ENCODE measurements at regions not wholly inside any gene's neighbourhood (a gene's known extent, or its start where the extent isn't known, plus 50 kb on each side); places are given as distances from the start of the nearest gene placed in this dataset.

DNA sequence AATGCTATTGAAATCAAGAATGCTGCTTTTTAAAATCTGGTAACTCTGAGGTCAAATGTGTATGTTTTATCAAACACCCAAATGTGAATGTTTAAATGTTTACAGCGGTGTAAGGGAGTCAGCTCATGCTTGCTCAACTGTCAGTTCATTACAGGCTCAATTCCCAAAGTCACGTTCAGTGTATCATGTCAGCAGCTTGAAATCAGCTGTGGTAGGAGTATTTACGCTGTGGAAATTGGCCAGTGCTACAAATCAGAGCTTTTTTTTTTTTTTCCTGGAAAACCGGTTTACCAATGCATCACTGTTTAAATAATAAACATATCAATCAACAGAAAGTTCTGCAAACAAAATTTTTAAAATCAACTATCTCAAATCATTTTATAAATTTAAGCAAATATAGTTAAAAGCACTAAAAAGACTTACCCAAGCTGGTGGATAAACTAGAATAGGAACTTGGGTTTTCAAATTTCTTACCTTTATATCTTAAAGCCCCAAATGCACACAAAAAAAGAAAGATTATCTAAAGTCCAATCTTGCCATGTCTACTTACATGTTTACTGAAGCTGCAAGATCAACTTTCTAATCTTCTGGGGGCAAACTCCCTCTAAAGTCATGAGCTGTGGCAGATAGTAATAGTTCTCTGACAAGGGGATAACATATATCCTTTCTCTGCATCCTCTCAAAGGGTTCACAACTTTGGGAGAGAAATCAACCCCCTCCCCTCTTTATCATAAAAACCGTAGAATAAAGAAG lies 57.6 kb upstream of the GRAMD2B start (continued):
- TF ChIP-seq SMARCE1 (IDR thresholded peaks at IDR 0.05; ENCODE audit: borderline replicate concordance): no peak
- TF ChIP-seq, protein P1, sequence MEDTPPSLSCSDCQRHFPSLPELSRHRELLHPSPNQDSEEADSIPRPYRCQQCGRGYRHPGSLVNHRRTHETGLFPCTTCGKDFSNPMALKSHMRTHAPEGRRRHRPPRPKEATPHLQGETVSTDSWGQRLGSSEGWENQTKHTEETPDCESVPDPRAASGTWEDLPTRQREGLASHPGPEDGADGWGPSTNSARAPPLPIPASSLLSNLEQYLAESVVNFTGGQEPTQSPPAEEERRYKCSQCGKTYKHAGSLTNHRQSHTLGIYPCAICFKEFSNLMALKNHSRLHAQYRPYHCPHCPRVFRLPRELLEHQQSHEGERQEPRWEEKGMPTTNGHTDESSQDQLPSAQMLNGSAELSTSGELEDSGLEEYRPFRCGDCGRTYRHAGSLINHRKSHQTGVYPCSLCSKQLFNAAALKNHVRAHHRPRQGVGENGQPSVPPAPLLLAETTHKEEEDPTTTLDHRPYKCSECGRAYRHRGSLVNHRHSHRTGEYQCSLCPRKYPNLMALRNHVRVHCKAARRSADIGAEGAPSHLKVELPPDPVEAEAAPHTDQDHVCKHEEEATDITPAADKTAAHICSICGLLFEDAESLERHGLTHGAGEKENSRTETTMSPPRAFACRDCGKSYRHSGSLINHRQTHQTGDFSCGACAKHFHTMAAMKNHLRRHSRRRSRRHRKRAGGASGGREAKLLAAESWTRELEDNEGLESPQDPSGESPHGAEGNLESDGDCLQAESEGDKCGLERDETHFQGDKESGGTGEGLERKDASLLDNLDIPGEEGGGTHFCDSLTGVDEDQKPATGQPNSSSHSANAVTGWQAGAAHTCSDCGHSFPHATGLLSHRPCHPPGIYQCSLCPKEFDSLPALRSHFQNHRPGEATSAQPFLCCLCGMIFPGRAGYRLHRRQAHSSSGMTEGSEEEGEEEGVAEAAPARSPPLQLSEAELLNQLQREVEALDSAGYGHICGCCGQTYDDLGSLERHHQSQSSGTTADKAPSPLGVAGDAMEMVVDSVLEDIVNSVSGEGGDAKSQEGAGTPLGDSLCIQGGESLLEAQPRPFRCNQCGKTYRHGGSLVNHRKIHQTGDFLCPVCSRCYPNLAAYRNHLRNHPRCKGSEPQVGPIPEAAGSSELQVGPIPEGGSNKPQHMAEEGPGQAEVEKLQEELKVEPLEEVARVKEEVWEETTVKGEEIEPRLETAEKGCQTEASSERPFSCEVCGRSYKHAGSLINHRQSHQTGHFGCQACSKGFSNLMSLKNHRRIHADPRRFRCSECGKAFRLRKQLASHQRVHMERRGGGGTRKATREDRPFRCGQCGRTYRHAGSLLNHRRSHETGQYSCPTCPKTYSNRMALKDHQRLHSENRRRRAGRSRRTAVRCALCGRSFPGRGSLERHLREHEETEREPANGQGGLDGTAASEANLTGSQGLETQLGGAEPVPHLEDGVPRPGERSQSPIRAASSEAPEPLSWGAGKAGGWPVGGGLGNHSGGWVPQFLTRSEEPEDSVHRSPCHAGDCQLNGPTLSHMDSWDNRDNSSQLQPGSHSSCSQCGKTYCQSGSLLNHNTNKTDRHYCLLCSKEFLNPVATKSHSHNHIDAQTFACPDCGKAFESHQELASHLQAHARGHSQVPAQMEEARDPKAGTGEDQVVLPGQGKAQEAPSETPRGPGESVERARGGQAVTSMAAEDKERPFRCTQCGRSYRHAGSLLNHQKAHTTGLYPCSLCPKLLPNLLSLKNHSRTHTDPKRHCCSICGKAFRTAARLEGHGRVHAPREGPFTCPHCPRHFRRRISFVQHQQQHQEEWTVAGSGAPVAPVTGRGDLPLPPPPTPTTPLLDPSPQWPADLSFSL (CRISPR knock-in tag; IDR thresholded peaks at IDR 0.05): no peak
- TF ChIP-seq NR2F2 (IDR thresholded peaks at IDR 0.05; ENCODE audit: borderline replicate concordance, low read depth): peak; percentile 14; the same call in 1 of the 2 replicates
- no peak for TF ChIP-seq HNRNPK (IDR thresholded peaks at IDR 0.05; ENCODE audit: low read depth, low read length, poor library complexity, severe bottlenecking)
- TF ChIP-seq YEATS2 (CRISPR knock-in tag; IDR thresholded peaks at IDR 0.05; ENCODE audit: borderline replicate concordance): no peak
- peak; percentile 67; the same call in 1 of the 2 replicates for TF ChIP-seq NFIC (IDR thresholded peaks at IDR 0.05; ENCODE audit: low read length)
- peak; percentile 81; the same call in 1 of the 2 replicates for TF ChIP-seq GATA4 (IDR thresholded peaks at IDR 0.05; ENCODE audit: borderline replicate concordance, low read depth)
- TF ChIP-seq HNF4G (IDR thresholded peaks at IDR 0.05; ENCODE audit: borderline replicate concordance, low read depth, low read length): 0 out of 2 replicates have a peak, but pooled peaks have one; percentile 8
- TF ChIP-seq HNF4G (CRISPR knock-in tag; IDR thresholded peaks at IDR 0.05; ENCODE audit: borderline replicate concordance, low read depth): no peak
- TF ChIP-seq BCL6 (CRISPR knock-in tag; IDR thresholded peaks at IDR 0.05): peak; percentile 93
- 0 out of 2 replicates have a peak, but pooled peaks have one; percentile 39 for TF ChIP-seq GATAD2A (CRISPR knock-in tag; IDR thresholded peaks at IDR 0.05)
- no peak for TF ChIP-seq SETDB1 (CRISPR knock-in tag; IDR thresholded peaks at IDR 0.05; ENCODE audit: borderline replicate concordance)
- TF ChIP-seq MED1 (CRISPR knock-in tag; IDR thresholded peaks at IDR 0.05): peak; percentile 10; the same call in 1 of the 2 replicates
- TF ChIP-seq, protein P2, sequence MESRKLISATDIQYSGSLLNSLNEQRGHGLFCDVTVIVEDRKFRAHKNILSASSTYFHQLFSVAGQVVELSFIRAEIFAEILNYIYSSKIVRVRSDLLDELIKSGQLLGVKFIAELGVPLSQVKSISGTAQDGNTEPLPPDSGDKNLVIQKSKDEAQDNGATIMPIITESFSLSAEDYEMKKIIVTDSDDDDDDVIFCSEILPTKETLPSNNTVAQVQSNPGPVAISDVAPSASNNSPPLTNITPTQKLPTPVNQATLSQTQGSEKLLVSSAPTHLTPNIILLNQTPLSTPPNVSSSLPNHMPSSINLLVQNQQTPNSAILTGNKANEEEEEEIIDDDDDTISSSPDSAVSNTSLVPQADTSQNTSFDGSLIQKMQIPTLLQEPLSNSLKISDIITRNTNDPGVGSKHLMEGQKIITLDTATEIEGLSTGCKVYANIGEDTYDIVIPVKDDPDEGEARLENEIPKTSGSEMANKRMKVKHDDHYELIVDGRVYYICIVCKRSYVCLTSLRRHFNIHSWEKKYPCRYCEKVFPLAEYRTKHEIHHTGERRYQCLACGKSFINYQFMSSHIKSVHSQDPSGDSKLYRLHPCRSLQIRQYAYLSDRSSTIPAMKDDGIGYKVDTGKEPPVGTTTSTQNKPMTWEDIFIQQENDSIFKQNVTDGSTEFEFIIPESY (CRISPR knock-in tag; IDR thresholded peaks at IDR 0.05): no peak
- TF ChIP-seq ATM (IDR thresholded peaks at IDR 0.05; ENCODE audit: borderline replicate concordance): no peak
- TF ChIP-seq CEBPB (IDR thresholded peaks at IDR 0.05; ENCODE audit: borderline replicate concordance, low read depth, low read length): peak; percentile 16; the same call in 1 of the 2 replicates
- peak; percentile 6; the same call in 1 of the 2 replicates for TF ChIP-seq RXRB (CRISPR knock-in tag; IDR thresholded peaks at IDR 0.05; ENCODE audit: borderline replicate concordance)
- TF ChIP-seq, protein P3, sequence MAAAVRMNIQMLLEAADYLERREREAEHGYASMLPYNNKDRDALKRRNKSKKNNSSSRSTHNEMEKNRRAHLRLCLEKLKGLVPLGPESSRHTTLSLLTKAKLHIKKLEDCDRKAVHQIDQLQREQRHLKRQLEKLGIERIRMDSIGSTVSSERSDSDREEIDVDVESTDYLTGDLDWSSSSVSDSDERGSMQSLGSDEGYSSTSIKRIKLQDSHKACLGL (CRISPR knock-in tag; IDR thresholded peaks at IDR 0.05): no peak

Data from HepG2 (cell line).